GM12801 (cell line): ENCODE measurements at regions not wholly inside any gene's neighbourhood (a gene's known extent, or its start where the extent isn't known, plus 50 kb on each side); places are given as distances from the start of the nearest gene placed in this dataset.

Source experiments
- CTCF ChIP-seq: IDR thresholded peaks from one replicate; pipeline ENCODE4 v1.5.1; 2011; ENCODE audit warnings: control low read depth; ENCODE audit not compliant: insufficient read length; ENCODE audit errors: extremely low read depth

- no peak for TF ChIP-seq CTCF
These were observed 106.2 kb upstream of the MCTP2 start for GRCh38 chr15:94125156-94125555.

- no peak for TF ChIP-seq CTCF
These were observed 108.8 kb upstream of the MCTP2 start for GRCh38 chr15:94122516-94122915.

- TF ChIP-seq CTCF, result peak; percentile 63
These were observed 111.2 kb upstream of the MCTP2 start for GRCh38 chr15:94119923-94120775.

- TF ChIP-seq CTCF, result no peak
These were observed 112.0 kb upstream of the MCTP2 start for GRCh38 chr15:94119298-94119811.

GRCh38 chr15:94110476-94111130 is 120.8 kb upstream of the MCTP2 start:
- no peak for TF ChIP-seq CTCF

- TF ChIP-seq CTCF, result no peak
These were observed 123.7 kb upstream of the MCTP2 start for GRCh38 chr15:94107652-94108051.

- TF ChIP-seq CTCF, result no peak
These were observed 125.6 kb upstream of the MCTP2 start for GRCh38 chr15:94105760-94106159.
